ENCODE measurements at regions not wholly inside any gene's neighbourhood (a gene's known extent, or its start where the extent isn't known, plus 50 kb on each side); places are given as distances from the start of the nearest gene placed in this dataset.

DNA sequence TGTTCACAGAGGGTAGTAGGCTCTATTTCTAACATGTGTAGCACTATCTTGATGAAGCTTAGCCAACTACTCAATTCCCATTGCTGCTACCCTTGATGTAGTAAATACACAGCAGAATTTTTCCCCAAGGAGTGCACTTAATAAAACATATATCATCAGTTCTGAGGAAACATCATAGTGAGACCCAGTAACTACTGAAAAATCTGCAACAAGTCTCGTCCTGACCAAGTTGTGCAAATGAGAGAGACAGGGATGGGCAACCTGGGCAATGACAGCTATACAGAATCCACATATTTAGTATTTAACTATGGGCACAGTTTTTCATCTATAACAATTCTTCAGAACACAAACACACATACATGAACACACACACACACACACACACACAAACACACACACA is 1073.8 kb upstream of the SORCS1 start:
- TF ChIP-seq, protein P1, sequence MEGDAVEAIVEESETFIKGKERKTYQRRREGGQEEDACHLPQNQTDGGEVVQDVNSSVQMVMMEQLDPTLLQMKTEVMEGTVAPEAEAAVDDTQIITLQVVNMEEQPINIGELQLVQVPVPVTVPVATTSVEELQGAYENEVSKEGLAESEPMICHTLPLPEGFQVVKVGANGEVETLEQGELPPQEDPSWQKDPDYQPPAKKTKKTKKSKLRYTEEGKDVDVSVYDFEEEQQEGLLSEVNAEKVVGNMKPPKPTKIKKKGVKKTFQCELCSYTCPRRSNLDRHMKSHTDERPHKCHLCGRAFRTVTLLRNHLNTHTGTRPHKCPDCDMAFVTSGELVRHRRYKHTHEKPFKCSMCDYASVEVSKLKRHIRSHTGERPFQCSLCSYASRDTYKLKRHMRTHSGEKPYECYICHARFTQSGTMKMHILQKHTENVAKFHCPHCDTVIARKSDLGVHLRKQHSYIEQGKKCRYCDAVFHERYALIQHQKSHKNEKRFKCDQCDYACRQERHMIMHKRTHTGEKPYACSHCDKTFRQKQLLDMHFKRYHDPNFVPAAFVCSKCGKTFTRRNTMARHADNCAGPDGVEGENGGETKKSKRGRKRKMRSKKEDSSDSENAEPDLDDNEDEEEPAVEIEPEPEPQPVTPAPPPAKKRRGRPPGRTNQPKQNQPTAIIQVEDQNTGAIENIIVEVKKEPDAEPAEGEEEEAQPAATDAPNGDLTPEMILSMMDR (conservative IDR thresholded peaks at IDR 0.05) = no peak
- no peak for TF ChIP-seq EZH2 (IDR thresholded peaks at IDR 0.05; ENCODE audit: low read depth)

All from PC-9 (cell line).